ENCODE measurements at regions not wholly inside any gene's neighbourhood (a gene's known extent, or its start where the extent isn't known, plus 50 kb on each side); places are given as distances from the start of the nearest gene placed in this dataset.

GRCh38 chr2:67802824-67803223 lies 260.0 kb downstream of the C1D start:
- no peak for TF ChIP-seq CTCF (conservative IDR thresholded peaks at IDR 0.05; ENCODE audit: low read depth, low read length)
- TF ChIP-seq EZH2 (IDR thresholded peaks at IDR 0.05; ENCODE audit: borderline replicate concordance, low read depth, low read length, poor library complexity, severe bottlenecking): no peak
